GM20431 (cell line): ENCODE measurements at regions not wholly inside any gene's neighbourhood (a gene's known extent, or its start where the extent isn't known, plus 50 kb on each side); places are given as distances from the start of the nearest gene placed in this dataset.

Experiments used
- in situ Hi-C: fragments of 300-500 bp; cut with MseI, MboI; formaldehyde crosslinking; loops from one replicate; pipeline ENCODE4 v1.15.0; 2020; ENCODE audit warnings: low sequenced_read_pairs; ENCODE audit not compliant: unreplicated experiment

DNA sequence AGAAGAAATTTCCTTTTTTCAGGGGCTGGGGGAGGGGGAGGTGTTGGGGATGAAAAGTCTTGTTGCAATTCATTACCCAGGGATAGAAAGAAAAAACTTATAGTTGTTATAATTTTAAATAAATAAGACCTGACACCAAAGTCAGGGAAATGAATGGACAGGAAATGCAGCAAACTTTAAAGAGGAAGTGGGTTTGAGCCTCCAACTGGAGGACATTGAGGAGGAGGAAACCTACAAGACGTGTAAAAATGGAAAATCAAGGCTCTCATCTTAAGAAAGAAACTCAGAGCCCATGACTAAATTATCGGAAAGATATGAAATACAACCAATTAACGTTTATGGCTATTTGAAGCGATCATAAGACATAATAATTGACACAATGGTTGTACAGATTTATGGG, 54.4 kb downstream of the NIBAN1 start:
- in situ Hi-C loops: no loop called here

DNA sequence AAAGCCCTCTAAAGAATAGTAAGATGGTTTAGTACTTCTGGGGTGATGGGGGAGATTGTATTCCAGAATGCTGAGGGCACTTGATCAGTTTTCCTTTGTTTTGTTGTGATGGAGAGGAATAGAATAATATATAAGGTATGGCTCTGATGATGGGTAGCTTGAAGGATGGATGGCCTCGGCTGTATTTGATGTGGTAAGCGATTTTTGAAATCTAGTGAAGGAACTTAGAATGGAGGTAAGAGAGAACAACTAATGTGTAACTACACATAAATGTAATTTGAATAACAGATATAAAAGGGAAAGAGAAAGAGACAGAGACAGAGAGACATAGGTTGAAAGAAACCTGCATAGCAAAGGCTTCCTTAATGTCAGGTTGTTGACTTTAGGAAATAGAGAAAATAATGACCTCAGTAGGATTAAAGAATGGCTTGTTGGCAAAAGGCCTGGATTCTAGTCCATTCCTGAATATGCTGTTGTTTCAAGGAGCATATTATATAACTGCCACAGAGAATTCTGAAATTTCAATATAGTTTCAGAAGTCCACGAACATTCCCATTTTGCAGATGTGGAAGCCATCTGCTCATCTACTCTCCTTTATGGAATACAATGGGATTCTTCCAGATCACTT, 58.7 kb downstream of the NIBAN1 start:
- in situ Hi-C loops: no loop called here

DNA sequence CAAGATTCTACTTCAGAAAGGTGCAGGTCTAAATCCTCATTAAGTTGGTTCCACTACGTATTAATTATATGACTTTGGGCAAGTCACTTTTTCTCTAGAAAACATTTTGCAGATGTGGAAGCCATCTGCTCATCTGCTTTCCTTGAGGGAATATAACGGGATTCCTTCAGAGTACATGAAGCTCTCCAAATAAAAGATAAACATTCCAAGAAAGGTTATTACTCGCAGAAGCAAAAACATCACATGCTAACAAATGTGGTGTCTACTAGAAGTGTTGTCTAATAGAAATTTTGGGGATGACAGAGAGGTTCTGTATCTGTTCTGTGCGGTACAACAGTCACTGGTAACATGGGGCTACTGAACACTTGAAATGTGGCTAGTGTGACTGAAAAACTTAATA, 60.2 kb downstream of the NIBAN1 start:
- in situ Hi-C loops: no loop called here

DNA sequence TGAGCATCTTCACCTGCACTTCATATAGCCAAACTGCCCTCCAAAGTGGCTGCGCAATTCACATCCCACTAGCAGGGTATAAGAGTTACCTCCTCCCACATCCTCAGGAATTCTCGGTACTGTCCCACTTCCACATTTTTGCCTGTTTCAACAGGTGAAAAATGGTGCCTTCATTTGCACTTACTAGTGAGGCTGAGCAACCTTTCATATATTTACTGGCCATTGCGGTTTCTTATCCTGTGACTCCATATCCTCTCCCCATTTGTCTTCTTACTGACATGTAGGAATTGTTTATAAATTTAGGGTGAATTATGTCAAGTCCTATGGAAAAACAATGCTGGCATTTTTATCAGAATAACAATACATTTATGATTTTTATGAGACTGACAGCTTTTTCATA, 61.9 kb downstream of the NIBAN1 start:
- in situ Hi-C loops: no loop called here

DNA sequence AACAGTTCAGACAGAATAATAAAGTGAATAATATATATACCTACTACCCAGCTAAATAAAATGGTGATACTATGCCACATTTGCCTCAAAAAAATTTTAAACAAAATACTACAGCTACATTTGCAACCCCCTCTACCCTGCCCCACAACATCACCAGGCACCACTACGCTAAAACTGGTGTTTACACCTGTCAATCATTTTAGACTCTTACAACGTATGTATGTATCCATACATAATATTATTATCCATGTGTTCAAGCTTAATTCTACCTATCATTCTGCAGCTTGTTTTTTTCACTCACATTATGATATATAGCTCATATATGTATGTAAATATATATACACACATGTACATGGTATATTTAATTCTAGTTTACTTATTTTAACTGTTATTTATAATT, 62.5 kb downstream of the NIBAN1 start:
- in situ Hi-C loops: no loop called here

DNA sequence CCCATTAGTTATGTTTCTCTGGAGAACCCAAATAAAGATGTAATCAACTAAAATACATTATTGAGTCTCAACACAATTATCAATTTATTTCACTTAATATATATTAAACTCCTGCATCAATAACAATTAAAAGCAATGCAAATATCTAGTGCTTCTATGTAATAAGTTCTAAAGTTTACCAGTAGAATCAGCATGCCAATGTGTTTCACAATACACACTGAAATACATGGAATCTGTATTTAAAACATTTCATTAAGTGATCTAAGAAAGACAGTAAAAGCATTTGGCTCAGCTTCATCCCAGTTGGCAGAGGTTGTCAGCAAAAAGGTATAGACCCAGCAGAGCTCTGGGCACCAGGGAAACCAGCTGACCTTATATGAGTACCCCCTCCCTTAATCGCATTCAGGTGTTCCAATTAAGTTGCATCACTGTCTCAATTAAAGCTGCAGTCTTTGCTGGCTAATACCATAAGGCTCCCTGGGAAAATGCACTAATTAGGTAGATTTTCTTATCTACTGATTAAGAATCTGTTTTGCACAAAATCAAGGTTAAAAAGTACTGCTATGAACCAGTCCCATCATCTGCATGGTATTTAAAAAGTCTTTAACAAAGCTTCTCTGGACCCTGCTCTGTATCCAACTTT, 63.1 kb downstream of the NIBAN1 start:
- in situ Hi-C loops: no loop called here

DNA sequence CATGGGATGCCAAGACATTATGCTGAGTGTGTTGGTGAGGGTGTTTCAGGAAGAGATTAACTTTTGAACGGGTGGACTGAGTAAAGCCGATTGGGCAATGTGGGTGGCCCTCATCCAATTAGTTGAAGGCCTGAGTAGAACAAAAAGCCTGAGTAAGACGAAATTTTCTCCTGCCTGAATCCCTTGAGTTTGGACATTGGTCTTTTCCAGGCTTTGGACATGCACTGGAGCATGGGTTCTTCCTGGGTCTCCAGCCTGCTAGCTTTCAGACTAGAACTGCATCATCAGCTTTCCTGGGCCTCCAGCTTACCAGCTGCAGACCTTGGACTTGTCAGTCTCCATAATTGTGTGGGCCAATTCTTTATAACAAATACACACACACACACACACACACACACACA, 63.6 kb downstream of the NIBAN1 start:
- in situ Hi-C loops: no loop called here

DNA sequence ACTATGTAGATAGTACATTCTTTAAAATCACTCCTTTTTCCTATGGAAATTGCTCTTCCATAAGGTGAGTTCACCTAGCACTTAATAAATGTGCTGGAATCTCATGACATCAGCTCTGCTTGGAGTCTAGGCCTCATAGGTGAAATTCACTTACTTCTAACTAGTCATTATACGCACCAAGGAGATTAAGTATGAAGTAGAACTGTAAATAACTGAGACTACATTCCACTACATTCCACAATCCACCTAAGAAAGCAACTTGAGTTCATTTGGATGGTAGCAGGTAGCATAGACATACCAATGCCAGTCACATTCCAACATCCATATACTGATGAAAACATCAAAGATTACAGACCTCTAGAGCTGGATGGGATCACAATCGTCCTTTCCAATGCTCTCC, 64.3 kb downstream of the NIBAN1 start:
- in situ Hi-C loops: no loop called here

DNA sequence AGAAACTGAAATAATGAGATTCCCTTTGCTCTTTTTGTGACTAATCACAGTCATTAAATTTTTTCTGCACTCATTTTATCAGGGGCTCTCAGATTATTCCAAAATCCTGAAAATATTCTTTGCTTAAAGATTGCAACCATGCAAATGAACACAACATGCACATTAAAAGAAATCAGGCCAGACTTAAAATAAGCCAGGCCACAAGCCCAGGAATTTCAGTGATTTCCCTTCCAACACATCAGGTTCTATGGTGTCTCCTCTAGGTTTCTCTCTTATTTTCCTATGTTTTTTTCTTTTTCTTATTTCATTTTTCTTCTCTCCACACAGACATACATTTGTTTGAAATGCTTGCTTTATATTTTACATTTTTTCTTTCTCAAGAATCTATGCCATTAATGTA, 65.3 kb downstream of the NIBAN1 start:
- in situ Hi-C loops: no loop called here

DNA sequence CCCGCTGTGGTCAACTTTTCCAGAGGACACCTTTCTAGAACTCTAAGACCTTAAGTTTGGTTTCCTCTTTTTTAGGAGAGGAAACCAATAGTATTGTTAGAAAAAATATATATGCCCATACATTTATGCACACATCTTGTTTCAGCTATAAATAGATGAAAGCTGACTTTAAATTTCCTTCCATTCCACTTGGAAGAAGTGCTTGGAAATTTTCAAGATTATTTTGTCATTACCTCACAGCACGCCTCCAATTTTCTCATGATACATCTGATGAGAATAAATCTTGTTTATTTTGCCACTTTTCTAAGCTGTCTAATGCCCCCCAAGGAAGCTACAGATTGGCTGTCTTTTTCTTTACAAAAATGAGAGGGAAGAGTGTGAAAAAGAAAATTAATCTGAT, 65.8 kb downstream of the NIBAN1 start:
- in situ Hi-C loops: no loop called here

DNA sequence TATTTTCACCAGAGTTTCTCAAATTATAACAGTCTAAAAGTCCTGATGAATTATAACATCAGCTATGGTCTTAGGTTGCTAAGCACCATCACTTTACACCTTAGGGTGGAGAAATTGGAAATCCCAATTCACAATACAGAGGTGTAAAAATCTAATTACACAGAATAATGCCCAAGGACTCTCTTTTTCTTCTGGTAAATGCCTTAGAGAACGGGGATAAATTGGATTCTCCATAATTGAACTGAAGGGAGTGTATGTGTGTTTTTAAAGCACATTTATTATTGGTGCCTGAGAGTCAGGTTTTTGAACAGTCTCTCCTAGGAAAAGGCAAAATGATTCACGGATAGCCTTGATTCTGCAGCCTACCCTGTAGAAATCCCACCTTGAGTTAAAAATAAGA, 66.8 kb downstream of the NIBAN1 start:
- in situ Hi-C loops: no loop called here

DNA sequence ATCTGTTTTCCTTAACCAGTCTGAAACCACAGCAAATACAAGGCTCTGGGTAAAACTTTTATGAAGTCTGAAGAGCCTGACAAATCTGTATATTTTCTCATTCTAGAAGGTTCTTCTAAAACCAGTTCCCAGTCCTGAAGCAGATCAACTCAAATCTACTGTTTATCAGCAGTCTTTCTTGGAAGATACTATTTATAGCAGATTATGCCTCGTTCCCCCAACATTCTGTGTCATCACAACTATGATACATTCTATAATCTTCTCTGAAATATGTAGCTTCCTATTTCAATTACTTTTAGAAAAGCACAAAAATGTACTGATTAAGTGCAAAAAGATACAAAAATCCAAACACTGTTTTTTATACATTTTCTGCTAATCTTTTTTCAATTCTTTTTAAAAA, 67.5 kb downstream of the NIBAN1 start:
- in situ Hi-C loops: no loop called here

DNA sequence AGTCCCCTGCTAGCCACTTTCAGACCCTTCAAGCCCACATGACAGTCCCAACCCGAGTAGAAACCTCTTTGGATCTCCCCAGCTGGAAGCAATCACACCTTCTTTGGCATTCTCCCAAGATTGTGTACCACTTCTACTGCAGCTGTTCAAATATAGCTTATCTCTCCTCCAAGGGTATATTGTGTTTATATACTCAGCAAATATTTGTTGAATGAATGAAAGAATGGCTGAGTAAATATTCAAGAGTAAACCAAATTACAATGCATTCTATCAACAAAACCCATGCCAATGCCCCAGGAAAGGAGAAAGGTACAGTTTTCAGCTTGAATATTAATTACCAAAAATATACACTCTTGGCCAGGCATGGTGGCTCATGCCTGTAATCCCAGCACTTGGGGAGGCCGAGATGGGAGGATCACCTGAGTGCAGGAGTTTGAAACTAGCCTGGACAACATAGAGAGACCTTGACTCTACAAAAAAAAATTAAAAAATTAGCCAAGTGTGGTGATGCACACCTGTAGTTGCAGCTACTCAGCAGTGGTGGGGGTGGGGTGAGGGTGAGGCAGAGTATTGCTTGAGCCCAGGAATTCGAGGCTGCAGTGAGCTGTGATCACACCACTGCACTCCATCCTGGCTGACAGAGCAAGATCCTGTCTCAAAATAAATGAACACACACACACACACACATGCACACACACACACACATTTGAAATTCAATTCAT, 68.5 kb downstream of the NIBAN1 start:
- in situ Hi-C loops: no loop called here

DNA sequence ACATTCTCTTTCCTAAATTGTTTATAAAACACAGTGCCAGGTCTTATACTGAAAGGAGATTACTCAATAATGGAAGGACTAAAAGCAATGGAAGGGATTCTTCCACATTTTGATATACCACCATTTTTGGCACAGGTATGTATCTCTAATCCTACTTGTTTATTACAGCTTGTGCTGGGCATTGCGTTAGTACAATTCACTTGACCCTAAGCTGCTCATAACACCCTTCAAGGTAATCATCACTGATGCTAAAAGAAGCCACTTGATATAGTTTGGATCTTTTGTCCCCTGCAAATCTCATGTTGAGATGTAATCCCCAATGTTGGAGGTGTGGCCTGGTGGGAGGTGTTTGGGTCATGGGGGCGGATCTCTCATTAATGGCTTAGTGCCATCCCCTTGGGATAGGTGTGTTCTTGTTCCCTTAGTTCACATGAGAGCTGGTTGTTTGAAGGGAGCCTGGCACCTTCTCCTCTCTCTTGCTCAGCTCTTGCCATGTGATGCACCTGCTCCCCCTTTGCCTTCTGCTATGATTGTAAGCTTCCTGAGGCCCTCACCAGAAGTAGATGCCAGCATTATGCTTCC, 71.1 kb downstream of the NIBAN1 start:
- in situ Hi-C loops: no loop called here

DNA sequence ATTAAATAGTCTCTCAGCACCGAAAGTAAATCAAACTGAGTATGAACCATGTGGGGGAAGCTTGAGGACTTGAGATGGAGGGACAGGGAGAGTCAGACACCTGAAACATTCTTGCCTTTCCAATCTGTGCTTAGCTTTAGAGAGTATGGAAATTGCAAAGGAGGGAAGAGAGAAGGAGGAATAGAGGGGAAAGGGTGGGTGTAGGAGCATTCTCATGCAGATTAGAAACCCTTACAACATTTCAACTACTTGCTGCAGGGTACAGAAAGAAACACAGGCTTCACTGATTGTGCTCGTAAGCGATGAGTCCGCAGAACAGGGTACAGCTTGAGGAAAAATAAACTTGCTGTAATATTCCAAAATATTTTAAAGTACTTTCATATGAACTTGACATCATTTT, 73.8 kb downstream of the NIBAN1 start:
- in situ Hi-C loops: no loop called here

DNA sequence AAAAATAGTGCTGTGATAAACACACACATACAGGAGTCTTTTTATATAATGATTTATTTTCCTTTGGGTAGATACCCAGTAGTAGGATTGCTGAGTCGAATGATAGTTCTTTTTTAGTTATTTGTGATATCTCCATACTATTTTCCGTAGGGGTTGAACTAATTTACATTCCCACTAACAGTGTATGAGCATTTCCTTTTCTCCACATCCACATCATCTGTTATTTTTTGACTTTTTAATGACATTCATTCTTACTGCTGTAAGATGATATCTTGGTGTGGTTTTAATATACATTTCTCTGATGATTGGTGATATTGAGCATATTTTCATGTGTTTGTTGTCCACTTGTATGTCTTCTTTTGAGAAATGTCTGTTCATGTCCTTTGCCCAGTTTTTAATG, 78.3 kb downstream of the NIBAN1 start:
- in situ Hi-C loops: no loop called here

DNA sequence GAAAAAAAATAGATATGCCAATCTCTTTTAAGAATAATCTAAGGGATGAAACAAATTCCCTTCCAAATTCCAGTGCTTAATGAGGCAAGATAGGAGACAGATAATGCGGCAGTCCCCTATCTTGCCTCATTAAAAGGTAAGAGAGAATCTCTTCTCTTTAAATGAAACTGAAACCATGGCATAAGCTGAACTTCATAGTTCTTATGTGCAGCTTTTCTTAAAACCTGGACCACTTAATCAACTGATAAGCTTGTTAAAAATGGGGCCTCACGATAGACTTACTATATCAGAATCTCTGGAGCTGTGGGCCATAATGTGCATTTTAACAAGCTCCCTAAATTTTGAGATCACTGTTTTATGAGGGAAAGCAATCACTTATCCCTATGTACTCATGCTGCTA, 79.2 kb downstream of the NIBAN1 start:
- in situ Hi-C loops: no loop called here

DNA sequence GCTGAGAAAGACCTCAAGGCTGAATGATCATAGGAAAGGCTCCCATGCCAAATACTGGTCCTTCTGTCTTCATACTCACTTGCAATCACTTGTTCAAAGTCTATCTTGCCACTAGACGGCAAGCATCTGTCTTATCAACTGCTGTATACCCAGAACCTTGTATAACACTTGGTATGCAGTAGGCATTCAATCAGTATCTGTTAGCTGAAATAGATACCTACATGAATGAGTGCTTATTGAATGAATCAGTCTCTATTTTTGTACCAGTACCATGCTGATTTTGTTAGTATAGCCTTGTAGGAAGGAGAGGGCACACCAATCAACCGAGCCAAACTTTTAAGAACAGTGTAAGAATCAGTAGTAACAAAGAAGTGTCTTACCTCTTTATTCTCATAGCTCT, 80.6 kb downstream of the NIBAN1 start:
- in situ Hi-C loops: no loop called here

DNA sequence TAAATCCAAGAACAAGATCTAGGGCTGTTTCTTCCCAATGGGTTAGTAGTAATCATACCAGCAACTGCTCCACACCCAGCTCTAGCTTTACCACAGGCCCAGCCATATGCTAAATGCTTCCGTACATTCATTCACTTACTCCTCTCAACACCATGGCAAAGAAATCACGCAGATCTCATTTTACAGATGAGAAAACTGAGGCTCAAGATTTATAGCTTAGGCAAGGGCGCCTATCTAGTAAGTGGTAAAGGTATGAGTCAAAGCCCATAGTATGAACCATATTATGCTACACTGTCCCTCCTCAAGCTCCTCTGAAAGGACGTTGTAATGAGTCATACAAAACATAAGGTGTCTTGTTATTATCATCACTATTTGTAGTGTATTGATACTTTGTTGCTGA, 82.2 kb downstream of the NIBAN1 start:
- in situ Hi-C loops: no loop called here

DNA sequence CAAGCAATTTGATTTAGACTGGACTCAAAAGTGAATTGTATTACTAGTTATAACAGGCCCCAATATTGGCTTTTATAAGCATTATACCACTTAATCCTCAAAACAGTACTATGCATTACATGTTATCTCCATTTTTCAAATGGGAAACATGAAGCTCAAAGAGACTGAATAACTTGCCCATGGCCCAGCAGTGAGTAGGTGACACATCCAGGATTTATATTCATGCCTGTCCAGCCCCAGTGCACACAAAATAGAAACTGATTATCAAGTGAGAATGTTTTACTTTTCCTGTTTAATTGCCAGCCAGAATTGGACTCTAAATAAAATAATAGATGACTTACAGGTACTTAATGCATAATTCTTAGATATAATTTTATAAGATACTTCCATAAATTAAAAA, 82.9 kb downstream of the NIBAN1 start:
- in situ Hi-C loops: no loop called here

DNA sequence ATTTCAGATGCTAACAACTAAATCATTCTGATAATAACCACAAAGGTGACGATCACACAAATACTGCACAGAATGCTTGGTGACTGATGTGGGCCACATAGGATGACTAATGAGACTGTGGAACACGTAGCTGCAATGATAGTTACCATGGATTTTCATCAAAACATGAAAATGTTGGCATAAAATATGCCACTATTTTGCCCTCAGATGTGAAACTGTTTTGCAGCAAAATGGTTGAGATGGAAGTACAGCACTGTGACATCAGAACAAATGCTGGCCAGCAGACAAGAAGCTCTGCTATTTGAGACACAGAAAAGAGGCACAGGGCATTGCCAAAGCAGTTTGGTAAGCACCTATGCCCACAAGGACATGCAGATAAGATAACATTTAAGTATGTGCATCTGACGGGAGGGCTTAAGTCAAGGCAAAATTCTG, 83.8 kb downstream of the NIBAN1 start:
- in situ Hi-C loops: no loop called here
